Stimulated activated CD4-positive, alpha-beta T cell treated with anti-CD3 and anti-CD28 coated beads, Interleukin-1b, Interleukin-23, amount 100 ng/mL, for 24 hours (primary cell): ENCODE measurements at regions not wholly inside any gene's neighbourhood (a gene's known extent, or its start where the extent isn't known, plus 50 kb on each side); places are given as distances from the start of the nearest gene placed in this dataset.
"Not testable (repeated sequence)": the region's sequence is repeated elsewhere in the genome, so short reads cannot be mapped to it uniquely, and the experiment has no call there.

Experiments used
- DNase-seq, 4 experiments: peaks; one replicate each; pipeline ENCODE4 v3.0.0-alpha.2; 2020; ENCODE audit warnings: low read depth in 4 of 4, low spot score in 1 of 4

DNA sequence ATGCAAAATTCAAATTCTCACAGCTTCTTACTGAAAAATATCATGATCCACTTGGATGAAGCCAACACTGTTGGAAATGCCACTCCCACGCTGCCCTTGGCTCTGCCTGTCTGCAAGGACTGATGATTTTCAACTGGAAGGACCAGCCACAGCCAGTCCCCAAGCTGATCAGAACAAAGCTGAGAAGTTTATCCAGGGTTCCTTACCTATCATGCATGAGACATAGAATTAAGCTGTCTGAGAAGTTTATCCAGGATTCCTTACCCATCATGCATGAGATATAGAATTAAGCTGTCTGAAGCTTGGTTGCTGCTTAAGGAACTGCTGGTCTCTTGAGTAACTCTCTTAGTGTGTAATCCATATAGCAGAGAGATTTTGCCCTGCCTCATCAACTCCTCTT is 159.8 kb upstream of the TMEM260 start:
- no peak for DNase-seq

DNA sequence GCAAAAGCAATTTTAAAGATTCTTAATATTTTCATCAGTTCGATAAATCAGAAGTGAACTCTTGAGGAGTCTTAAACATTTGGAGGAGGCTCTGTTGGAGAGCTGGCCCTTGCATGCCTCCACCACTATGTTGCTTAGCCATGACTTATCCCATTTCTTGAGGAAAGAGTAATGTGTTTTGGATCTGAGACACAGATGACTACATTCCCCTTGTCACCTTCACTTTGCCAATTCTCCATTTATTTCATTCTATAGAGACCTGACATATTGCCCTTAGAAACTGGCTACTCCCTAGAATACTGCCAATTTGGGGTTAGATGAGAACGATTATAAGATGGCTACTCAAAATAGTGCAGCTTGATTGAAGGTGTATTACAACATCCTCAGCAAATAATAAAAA is 157.4 kb upstream of the TMEM260 start:
- no peak for DNase-seq

DNA sequence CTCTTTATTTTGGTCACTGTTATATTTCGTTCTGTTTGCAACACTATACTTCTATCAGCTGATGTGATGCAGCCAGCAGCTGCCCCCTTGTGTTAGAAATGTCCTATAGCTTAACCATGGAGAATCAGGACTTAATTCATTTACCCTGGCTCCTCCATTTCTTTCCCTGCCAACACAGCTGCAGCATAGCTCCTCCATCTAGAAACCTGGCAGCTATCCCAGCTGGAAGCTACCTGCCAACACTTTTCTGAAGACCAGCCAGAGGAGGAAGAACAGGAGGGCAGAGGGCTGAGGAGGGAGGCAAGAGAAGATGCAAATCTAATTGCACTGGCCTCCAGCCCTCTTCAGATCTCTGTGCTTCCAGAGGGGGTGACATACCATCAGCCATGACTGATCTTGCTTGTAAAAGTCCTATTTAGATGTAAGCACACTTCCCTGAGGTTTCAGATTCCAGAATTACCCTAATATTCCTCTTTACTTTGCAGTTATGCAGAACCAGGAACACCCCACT is 156.8 kb upstream of the TMEM260 start:
- DNase-seq, result no peak

DNA sequence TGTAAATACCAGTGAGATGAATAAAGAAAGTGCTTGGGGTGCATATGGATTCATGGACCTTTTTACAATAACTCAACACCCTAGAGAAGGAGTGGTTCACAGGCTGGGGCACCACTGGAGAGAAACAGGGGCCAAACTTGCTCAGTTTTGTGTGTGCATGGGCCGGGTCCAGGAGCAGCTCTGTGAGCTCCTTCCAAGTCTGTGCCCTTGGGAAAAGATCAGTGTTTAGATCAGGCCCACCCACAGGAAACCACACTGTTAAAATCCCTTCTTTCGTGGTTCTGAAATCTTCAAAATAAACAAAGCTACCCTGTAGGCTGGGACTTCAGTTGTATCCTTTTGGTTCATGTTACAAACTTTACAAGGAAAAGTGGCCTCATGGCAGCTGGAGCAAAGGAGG is 156.1 kb upstream of the TMEM260 start:
- DNase-seq, result no peak

DNA sequence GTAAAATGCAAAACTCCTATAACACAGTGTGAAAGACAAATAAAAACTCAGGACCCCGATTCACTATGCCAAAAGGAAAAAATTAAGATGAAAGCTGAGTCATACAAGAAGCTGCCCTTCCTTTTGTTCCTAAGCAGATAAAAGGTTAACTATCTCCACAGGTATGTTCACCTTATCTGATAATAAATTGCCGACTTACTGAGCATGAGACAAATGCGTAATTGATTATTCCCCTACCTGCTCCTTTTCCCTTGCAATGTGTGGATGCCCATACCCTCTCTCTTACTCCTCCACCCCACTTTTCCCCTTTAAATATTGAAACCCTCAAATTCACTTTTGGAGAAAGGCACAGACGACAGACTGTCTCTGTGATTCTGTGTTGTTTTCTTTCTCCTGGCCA is 148.6 kb upstream of the TMEM260 start:
- DNase-seq, result no peak

DNA sequence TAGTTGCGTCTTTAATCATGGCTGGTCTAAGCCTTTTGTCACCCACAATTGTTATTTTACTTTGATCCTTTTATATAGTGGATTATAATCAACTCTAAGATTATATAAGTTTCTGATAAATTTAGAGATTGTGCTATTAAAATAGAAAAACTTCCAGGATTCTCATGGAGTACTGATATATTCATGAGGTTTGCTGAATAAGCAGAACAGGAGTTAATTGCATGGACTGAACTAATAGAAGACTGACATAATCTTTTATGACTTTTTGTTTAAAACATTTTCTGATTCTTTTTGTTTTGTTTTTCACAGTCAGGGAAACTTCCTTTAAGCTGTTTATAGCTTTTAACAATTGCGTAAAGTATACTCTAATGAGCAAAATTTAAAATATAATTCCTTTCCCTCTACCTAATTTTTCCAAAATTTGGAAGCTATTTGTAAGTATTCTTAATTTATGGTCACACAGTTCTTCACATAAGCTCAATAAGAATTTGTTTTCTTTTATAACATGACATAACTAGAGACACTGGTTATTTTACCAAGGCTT is 129.9 kb upstream of the TMEM260 start:
- no peak for DNase-seq

DNA sequence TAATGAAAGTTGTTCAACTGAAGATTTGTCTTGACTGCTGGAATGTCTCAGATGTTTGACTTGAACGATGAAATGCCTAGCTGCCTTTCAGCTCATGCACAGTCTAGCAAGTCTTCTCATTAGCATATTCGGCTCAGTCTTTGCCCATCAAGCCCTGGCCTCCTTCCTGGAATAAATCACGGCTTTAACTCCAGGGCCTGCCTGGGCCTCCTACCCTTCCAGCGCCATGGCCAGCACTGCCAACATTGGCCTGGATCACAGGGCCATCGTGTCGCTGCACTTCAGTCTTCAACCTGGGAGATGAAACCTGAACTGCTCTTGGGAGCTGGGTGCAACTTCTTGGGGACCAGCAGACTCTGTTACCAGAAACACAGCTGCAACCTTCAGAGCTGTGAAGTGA is 126.7 kb upstream of the TMEM260 start:
- DNase-seq, result no peak

DNA sequence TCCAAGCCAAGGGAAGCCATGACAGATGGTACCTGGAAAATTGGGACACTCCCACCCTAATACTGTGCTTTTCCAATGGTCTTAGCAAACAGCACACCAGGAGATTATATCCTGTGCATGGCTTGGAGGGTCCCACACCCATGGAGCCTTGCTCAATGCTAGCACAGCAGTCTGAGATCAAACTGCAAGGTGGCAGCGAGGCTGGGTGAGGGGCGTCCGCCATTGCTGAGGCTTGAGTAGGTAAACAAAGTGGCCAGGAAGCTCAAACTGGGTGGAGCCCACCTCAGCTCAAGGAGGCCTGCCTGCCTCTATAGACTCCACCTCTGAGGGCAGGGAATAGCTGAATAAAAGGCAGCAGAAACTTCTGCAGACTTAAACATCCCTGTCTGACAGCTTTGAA is 124.9 kb upstream of the TMEM260 start:
- DNase-seq, result not testable (repeated sequence)

DNA sequence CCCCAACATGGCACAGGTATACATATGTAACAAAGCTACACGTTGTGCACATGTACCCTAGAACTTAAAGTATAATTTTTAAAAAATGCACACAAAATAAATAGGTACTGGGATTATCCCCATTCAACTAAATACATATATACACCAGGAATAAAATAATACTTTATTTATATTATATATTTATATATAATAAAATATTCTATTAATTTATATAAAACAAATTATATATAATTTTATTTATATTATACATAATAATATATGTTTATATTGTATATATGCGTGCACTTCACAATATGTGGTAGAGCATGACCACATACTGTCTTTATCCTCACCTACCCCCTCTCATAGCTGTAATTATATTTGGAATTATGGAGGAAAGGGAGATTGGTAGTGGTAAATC is 119.1 kb upstream of the TMEM260 start:
- DNase-seq, result no peak

DNA sequence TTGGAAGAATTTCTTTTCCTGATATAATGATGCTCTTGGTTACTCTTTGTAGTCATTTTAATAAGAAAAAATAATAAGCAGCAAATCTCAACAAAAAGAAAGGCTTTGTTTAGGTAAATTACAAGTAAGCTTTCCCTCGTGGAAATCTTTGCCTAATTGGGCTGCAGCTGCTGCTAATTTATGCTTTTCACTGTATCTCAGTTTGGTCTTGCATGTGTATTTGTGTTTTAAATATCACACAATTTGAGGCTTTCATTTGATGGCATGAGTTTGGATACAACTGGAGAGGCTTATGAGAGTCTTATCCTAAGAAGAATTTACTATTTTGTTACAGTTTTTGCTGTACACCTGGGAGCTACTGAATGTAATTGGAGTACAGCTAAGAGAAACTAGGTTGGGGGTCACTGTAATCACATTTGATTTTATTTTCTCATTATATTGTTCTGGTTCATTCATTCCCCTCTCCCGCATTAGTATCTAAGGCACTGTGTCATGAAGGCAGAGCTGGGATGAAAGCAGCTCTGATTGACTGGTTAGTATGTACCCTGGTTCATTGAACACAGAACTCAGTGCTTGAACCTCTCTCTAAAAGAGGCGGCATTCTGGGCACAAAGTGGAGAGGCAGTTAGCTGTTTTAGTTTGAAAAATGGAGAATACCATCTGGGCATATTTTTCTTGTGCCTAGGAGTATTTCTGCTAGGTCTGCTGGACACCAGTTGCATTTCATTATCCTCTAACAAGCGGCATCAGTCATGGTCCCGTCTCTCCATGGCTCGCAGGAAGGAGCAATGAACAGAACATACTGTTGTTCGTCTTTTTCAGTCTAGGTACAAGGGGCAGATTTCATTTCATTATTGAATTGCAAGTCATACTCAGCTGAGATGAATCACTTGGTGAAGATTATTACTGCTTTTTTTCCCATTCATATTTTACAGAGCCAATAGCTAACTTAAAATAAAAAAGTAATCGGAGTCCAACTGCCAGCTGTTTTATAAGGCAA is 118.0 kb upstream of the TMEM260 start:
- DNase-seq, result no peak

DNA sequence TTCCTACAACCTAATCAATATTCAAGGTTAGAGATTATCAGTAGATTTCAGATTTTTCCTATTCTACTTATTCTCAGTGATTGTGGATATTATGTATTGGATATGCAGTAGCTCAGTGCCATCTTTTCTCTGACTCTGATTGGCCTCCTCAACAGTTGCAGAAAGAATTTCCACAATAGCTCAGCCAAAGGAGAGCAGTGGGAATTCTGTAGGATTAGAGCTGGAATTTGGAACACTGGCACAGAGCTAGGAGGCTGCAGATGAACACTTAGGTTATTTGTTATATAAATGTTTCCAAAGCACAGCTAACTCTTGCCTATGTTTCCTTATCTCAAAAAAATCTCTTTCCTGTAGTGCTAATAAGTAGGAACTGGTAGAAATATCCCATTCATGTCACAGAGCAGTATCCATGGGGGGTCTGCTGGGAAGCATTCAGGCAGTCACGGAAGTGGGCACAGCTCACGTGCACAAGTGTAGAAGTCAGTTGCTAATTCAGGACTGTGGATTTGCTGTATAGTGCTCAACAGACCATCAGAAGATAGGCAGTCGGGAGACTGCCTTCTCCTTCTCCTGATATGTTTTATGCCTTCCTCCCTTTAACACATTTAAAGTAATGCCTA is 116.2 kb upstream of the TMEM260 start:
- no peak for DNase-seq

DNA sequence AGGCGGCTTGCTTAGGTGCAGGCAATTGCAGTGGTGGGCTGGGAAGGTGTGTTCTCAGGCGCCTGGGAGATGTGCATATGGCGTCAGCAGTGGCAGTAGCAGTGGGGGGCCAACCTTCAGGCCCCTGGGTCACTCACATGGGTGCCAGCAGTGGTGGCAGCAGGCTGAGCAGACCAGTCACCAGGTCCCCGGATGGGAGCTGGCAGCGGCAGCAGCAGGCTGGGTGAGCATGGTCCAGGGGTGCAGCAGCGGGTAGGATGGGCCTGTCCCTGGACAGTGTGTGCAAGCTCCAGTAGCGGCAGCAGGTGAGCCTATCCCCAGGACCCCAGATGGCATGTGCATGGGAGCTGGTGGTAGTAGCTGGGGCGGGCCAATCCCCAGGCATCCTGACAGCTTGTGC is 108.5 kb upstream of the TMEM260 start:
- no peak for DNase-seq

DNA sequence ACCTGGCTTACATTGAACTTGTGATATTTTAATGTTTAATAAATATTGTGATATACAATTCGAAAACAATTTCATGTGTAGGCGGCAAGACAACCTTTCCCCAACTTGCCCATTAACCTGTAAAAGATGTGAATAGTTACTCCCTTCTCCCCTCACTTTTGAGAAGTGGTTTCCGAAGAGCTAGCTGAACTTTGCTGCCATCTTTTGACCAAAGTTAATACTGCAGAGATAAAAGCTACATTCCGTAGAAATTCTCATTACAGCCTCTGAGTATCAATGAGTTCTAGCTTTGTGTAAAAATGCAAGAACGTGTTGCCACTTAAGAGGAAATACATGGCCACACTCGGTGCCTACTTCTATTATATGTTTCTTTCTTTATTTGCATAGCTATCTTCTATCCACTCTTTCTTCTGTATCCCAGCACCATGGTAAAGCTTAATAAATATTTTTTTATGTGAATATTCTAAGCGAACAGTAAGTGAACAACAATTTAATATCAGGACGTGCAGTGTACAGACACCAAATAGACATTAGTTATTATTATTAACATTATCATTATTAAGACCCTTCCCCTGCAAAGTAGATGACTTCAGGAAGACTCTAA is 105.1 kb upstream of the TMEM260 start:
- no peak for DNase-seq

DNA sequence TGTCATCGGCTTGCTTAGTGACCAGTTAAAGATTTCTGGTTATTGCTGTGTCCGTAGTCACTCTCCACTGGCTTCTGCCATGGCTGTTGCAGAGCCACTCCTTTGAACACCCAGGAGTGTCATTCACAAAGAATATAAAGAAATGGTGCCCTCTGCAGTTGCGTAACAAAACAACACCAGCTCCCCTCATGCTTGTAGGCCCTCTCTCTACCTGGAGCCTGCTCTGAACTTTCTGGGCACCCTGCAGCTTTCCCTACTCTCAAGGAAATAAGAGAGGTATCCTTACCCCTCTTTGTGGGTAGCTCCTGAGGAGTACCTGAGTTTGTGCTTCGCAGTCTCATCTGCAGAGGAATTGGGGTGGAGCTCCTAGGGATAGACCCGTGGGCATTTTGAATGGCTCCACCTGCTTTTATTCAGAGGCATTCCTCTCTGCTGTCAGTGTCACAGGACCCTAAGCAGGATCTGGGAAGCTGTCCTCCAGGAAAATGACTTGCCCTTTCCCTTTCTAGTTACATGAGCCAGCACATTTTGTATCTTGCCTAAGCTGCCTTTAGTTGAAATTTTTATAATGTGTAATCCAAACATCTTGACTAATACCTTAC is 97.2 kb upstream of the TMEM260 start:
- DNase-seq, result no peak

DNA sequence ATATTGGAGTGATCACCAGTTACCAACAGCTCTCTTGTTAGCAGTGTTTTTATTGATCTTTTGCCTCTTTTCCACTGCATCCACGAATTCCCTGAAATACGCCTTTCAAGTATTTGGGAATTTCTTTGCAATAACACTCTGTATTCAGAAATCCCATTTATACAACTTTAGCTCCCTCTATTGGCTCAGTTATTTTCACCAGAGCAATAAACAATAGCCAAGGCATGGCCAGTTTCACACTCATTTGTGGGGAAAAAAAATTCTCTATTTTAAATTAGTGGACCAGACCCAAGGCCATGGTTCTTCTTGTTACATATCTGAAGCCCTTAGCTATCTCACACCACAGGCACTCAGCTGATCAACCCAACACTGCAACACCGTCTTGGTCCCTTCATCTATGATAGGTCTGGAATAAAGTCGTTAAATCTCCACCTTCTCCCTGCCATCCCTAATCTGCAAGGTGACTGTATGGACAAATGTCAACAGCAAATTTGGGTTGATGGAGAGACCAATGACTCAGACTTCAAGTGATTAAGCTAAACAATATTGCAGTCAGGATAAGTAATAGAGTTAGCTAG is 92.4 kb upstream of the TMEM260 start:
- DNase-seq, result no peak

DNA sequence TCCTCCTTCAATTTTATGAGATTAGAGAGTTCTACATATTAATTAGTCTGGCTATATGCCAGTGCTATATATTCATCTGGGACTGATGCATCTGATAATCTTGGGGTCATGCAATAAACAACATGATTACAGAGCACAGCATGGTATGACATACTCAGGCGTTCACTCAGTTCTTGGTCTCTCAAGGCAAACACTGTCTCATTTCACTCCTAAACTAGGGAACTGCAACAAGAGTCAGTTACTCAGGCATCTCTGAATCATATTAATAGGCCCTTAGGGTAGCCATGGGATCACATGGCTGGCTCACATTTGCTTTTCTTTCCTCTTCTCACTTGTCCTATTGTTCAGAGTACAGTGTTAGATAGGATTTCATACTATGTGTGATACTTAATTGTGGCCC is 91.8 kb upstream of the TMEM260 start:
- no peak for DNase-seq

DNA sequence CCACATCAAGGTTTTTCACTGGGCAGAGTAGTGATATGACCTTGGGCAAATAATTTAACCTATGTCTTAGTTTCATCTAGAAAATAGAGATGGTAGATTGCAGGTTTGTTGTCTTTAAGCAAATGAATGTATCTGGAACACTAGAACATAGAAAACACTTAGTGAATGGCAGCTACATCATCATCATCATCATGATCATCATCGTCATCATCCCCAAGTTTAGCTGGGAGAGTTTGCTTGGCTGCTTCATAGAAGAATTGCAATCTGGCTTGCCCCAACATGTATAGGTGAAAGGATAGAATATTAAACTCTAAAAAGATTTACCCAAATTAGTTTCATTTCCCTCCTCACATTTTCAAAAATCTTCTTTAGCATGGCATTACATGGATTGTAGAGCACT is 91.3 kb upstream of the TMEM260 start:
- no peak for DNase-seq

DNA sequence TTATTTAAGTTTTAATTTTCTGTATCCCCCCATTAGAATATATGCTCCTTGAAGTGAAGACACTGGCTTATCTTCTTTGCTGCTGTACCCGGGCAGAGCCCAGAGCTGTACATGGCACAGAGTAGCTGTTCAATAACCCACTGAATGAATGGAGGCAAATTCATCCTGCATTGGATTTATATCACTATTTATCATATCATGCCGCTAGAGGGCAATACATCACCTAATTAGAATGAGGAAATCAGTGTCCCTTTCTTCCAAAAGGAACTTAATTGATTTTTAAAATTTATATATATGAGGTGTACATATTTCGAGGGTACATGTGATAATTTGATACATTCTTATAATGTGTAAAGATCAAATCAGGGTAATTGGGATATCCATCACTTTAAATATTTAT is 89.2 kb upstream of the TMEM260 start:
- no peak for DNase-seq

DNA sequence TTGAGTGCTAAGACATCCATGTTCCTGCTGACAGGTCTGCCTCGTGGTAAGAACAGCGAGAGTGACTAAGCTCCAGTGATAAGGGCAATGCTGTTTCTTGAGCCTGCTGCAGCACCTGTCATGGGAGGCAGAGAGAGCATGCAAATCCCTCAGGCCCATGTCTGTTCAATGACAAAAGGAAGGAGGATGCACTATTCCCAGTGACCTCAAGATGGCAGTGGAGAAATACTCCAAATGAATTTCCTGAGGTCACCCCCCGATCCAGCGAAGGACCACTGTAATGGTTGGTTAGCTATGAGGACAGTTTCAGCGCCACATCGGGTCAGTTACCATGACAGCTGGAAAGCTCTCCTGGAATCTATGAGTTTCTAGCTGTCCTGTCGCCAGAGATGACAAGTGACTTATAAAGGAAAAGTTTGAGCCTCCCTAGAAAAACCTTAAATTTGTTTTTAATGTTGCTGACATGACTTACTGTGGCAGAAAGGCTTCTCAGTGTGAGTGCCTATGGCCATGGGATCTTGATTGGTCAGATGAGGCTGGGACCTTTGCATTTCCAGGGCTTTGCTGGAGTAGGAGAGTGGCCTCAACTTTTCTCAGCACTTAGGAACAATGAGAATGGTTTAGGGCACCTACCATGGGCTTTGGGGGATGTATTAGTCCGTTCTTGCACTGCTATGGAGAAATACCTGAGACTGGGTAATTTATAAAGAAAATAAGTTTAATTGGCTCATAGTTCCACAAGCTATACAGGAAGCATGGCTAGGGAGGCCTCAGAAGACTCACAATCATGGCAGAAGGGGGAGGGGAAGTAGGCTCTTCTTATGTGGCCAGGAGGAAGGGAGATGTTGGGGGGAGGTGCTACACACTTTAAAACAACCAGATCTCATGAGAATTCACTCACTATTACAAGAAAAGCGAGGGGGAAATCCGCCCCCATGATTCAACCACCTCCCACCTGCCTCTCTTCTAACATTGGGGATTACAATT is 88.0 kb upstream of the TMEM260 start:
- peak in 2 of 4 experiments; percentile 13 to 14 for DNase-seq

DNA sequence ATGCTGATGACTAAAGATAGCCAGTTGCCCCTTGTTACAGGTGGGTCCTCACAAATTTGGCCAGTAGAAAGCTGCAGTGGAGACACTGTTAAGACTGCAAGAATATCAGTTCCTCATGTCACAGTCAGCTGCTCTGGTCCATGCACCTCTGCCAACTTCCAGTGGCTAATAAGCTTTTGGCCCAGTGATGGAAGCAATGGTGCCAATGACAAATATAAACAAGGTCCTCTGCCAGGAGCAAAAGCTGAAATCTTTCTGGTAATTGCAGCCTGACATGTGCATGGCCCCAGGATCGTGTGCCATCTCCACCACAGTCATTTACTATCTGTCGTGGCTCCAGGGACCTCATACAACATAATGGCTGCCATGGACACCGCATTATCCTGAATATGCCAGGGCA is 85.4 kb upstream of the TMEM260 start:
- no peak for DNase-seq
